GM18499 (cell line): ENCODE measurements at regions not wholly inside any gene's neighbourhood (a gene's known extent, or its start where the extent isn't known, plus 50 kb on each side); places are given as distances from the start of the nearest gene placed in this dataset.

Experiments used
- ATAC-seq: cut with Tn5 transposase; IDR thresholded peaks from one replicate; pipeline ENCODE4 v1.9.1; 2021; ENCODE audit warnings: moderate number of reproducible peaks; ENCODE audit not compliant: insufficient read depth, unreplicated experiment

DNA sequence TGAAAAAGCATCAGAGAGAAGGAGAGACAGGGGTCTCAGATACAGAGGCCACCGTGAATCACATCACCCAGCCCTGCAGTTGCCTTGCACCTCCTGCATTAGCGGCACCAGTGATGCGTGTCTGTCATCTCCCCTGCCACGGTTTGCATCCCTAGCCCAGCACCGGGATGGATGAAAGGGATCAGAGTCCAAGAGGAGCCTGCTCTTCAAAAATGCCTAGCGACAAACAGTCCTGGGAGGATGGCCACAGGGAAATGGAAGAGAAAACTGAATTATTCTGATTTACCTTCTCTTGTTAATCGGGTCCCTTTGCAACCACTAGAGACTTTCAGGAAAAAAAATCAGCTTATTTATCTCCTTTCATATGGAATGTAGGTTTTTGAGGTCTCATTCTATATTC is 495.6 kb upstream of the KIRREL3 start:
- ATAC-seq: no peak

DNA sequence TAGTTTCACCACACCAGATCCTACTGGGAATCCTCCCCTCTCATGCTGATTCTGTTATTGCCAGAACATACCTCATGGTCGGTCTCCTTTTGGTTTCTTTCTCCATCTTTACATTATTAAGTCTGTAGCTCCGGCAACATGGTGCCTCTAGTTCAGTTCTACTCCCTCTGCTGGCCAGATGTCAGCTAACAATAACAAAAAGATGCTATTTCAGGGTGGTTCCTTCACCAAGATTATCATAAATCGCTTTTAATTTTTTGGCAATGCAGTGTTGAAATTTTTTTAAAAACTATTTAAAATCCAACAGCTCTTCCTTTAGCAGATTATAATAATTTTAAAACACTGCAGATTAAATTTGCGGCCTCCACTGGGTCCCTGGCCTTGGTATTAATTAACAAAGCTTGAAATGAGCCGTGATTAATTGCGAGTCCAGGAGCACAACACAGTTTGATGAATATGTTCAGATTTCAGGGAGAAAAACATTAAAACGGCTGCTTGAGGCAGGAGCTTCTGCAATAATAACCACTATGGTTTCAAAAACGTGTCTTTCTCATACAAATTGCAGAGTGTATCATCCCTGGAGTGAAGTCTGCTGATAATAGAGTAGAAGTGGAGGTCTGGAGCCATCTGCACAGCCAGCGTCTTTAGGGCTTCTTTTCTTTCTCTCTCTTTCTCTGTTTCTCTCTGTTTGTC is 492.9 kb upstream of the KIRREL3 start:
- no peak for ATAC-seq

DNA sequence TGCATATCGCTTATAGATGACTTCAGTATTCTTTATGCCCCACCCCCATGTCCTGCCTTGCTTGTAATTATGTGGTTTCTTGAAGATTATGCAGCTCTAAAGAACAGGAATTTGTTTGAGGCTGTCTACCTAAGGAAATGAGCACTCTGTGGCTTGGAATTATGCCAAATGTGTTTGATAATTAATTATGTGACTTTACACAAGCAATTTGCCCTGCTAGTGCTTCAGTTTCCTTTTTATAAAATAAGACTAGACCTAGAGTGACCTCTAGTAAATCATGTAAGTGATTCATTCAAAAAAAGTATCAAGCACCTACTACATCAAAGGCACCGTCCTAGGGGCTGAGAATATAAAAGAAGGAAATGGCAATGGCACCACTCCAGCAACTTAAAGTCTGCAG is 491.5 kb upstream of the KIRREL3 start:
- ATAC-seq: no peak

DNA sequence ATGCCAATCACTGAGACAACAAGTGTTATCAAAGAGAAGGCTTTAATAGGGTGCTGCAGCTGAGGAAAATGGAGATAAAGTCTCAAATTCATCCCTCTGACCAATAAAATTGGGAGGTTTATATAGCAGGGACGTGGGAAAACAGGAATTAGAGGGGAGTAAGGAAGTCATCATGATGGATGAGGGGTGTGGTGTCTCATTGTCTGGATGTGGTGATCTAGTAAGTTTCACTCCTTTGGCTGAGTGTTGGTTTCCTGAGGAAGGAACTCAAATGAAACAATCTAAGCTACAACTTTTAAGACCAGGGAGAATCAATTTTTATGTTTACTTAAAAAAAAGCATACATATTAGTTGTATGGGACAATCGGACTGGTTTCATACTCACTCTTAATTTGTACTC is 491.0 kb upstream of the KIRREL3 start:
- no peak for ATAC-seq

DNA sequence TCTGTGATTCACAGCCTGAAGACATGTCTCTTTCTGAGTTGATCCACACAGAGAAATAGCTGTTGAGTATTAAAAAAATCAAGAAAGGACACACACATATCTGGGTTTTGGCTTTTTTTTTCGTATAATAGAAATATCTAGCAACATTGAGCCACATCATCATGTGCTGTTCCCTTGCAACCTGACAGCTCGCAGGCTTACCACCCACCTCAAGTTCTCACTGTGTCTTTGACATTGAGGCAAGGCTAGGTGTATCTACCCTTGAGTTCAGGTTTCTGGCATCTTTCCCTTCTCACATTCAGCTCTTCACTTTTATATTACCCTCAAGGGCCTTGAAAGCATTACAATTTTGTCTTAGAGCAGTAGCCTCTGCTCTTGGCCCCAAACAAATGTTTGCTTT is 490.3 kb upstream of the KIRREL3 start:
- no peak for ATAC-seq

DNA sequence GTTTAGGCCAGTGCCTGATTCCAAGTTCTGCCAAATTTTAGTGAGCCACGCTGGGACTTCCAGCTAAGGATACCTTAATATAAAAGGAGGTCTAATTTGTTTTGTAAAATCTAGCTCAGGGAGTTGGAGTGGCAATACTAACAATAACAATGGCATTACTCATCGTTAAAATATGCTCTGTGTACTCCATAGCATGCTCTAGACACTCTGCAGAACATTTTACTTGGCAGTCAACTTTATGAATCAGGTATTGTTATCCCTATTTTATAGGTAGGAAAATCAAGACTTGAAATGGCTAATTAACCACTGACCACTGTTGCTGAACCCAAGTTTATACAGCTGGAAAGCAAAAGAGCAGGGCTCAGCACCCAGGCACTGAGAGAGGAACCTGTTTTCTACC is 485.0 kb upstream of the KIRREL3 start:
- no peak for ATAC-seq

DNA sequence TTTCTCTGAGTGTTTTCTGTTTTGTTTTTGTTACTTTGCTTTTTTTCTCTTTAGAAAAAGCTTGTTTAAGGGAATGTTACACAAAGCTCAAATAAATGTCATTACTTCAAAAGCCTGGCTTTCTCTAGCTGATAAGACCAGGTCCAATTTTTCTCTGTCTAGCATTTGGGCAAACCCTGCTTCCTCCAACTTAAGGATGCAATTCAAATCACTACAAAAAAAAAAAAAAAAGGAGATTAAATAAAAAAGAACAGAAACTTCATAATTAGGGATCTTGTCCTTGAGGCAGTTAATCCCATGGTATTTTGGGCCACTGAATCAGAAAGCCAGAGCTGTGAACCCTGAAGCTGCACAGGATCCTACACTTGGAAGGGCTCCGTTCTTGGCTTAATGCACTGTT is 480.8 kb upstream of the KIRREL3 start:
- ATAC-seq: no peak

DNA sequence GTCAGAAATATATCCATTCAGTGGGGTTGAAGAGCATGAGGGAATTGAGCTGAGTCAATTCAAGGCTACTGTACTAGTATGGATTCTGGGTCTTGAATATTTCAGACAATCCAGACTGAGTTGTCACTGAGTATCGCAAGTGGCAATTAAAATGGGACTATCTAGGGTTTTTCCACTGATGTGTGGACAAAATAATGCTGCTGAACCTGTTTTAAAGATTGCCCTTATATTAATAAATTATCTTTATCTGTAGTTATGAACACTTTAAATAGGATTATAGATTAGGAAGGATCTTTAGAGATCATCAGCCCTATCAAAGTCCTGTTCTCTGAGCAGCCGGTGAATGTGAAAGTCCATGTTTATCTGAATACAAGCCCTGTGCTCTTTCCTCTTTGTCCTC is 478.3 kb upstream of the KIRREL3 start:
- no peak for ATAC-seq

DNA sequence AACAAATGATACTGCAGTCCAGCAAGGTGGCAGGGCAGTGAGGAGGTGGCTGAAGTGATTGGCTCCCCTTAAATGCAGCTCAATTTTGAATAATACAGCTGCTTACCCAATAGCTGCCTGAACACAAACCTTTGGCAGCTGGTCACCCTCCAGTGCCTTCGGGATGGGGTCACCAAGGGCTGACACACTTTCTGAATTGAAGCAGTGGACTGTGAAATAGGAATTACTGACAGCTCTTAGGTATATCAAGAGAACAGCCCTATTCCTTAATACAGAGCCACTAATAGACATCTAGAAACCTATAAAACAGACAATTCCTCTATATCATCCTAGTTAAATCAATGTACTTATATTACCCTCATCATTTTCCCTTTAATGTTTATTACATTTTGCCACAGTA is 474.2 kb upstream of the KIRREL3 start:
- no peak for ATAC-seq

DNA sequence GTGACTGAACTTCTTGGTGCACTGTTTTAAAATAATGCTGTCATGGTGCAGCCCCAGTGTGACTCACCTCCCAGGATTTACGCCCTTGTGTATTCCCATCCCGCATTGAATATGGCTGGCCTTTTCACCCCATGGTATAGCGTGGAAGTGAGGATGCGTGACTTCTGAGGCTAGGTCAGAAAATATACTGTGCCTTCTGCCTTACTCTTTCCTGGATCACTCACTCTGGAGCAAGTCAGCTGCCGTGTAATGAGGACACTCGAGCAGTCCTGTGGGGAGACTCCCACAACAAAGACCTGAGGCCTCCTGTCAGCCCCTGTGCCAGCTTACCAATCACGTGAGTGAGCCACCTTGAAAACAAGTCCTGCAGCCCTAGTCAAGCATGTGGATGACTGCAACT is 471.9 kb upstream of the KIRREL3 start:
- ATAC-seq: no peak

DNA sequence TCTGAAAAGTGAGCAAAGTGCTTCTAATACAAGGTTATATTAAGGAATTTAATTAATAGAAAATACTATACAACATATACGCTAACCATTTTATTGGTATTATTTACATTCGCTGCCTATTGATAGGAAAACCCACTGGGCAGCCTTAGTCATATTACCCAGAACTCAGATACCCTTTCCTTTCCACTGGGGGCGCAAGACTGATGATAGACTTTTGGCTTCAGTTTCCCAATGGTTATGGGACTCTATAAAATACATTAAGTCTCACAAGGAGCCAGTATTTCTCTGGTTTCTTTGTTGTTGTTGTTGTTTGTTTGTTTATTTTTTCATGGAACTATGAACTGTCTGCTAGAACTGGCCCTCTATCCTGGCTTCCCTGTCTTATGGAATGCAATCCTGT is 471.1 kb upstream of the KIRREL3 start:
- no peak for ATAC-seq

DNA sequence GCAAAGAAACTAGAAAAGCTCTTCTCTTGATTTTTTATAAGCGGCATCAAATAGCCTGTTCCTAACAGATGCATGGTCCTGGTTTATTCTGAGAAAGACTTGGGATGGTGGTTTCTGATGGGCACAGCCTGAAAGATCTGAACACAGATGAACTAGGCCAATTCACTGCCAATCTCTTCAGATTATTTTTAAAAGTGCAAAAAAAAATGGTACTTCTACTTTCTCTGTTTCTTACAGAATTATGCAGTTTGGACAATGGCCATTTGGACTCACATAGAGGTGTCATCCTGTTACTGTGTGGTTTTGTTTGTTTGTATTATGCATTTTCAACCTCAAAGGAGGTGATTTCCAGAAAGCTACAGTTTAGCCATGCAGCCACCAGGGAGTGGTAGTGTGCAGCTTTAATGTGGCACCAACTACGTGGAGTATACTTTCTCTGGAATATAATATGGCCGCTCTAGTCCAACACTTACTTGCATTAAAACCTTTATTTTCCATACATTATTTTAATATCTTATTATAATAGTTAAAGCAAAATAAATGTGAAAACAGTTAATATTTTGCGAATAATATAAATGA is 469.8 kb upstream of the KIRREL3 start:
- no peak for ATAC-seq

DNA sequence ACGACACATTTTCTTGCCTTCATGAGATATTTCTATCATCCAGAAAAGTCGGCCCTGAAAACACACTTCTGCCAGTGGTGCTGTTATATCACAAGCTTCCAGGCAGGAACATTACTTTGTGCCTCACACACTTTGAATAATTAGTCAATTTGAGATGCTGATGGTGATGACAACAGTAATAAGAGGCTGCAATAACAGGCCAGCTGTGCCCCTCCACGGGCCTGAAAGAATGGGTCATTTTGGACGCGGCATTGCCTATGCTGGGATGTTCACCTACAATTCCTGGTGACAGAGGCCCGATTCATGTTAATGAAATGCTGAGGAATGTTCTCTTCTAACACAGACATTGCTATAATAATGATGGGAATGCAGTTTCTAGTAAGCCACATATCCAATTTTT is 463.8 kb upstream of the KIRREL3 start:
- ATAC-seq: no peak

DNA sequence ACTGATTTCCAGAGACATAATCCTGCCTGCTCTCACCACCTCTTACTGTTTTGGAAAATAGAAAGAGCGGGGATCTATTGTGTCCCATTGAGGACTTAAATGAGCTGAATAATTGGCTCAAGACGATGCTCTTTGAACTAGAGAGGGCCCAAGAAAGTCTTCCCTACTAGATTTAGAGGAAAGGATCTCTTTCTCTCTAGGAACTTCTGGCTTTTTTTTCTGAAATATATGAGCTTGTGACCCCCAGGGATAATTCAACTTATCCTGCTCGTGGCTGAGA is 461.4 kb upstream of the KIRREL3 start:
- no peak for ATAC-seq

DNA sequence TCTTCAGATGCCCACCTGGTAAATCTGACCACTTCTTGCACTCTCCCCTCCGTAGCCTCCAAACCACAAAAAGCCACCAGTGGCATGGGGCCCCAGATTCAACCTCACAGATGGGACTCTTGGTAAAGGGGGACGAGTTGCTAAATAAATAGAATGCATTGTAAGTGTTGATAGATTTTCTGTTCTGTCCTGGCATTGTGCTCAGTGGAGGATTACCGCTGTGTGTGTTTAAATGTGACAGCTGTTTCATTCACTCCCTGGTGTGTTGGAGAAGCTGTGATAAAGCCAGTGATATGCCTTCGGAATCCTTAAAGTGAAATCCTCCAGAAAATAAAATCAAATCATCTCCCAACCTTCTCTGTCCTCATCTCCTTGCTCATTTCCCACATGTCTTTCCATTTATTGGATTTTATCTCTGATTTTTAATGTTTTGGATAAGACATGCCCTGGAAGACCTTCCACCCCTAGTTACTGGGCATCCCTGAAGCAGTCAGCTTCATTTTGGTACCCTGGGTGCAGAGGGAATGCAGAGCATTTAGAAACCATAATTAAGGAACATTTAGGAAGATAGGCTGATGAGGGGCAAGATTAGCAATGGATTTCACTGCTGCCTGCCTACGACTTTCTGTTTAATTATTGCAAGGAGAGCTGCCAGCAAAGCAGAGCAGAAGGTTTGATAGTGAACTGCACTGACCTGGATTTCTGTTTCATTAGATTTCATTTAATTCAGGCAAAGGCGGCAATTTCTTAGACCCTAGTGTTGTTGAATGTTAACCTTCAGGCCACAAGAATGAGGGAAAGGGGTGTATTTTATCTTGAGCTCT is 460.9 kb upstream of the KIRREL3 start:
- ATAC-seq: no peak

DNA sequence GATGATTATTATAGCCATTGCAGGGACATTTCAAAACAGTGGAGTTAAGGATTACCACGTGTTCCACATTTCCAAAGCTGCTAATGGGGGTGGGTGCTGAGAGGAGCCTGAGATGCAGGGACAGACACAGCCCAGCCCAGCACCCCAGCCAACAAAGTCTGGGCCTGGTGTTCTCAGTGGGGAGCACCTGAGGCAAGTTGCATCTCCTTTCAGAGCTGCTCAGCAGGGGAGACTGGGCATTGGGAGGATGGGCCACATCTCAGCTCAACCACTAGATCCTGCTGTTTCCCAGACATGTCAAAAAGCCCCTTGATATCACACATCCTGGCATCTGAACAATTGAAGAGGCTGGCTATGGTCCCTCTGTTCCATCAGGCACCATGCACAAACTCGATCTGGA is 458.0 kb upstream of the KIRREL3 start:
- no peak for ATAC-seq

DNA sequence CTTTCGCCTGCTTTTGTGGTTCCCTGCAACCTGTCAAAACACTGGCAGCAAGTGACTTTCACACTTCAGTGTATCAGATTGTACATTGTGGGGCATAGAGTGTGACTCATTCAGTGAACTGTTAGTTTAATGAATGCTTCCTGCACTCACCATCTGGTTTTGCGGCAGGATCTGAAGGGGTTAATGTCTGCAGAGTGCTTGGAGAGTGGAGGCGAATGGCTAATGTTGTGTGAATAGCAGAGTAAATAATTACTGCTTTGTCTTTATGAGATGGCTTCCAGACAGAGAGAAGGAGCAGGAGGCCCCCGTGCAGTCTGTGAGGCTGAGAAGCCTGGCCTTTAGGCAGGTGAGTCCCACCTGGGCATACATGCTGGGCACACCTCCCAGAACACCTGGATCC is 454.3 kb upstream of the KIRREL3 start:
- ATAC-seq: no peak

DNA sequence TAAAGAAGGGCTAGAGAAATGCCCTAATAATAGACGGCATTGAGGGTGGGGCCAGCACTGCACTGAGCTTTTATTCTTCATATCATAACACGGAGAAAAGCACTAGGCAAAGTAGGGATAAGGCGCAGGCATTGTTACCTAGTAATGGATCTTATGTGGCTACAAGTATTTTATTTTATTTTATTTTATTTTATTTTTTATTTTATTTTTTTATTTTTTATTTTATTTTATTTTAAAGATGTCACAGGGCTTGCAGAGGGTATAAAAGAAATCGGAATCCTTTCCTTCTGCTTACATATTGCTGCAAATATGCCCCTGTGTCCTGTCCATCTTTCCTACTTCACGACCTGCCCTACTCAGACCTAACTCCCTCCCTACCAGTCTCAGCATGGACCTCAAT is 452.0 kb upstream of the KIRREL3 start:
- ATAC-seq: no peak

DNA sequence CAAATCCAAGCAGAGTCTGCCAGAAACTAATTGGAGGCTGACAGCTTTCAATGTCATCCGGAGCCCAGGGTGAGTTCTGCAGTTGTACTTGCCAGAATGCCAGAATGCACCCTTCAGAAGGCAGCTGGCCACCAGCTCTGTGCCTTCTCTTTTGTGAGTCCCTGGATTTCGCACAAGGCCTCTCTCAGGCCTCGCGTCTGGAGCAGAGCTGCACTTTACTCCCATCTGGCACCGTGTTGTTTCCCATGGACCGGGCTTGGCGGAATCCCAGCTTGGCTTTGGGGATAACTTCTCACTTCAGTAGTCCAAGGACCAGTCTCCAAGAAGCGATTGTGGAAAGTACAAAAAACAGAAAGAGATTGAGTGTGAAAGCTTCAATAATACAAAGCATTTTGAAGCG is 451.3 kb upstream of the KIRREL3 start:
- ATAC-seq: no peak

DNA sequence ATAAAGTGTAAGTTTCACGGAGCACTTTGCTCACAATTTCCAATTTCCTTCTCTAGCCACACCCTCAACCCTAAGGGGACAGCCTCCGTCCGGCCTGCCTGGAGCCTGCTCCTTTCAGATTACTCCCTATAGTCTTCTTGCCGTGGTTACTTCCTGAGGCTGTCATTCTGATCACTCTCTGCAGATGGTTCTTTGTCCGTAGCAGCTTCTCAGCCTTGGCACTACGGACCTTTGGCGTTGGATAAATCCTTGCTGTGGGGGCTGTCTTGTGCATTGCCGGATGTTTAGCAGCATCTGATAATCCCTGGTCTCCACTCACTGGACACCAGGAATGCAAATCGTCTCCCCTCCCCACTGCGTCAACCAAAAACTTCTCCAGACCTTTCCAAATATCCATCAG is 447.5 kb upstream of the KIRREL3 start:
- no peak for ATAC-seq

DNA sequence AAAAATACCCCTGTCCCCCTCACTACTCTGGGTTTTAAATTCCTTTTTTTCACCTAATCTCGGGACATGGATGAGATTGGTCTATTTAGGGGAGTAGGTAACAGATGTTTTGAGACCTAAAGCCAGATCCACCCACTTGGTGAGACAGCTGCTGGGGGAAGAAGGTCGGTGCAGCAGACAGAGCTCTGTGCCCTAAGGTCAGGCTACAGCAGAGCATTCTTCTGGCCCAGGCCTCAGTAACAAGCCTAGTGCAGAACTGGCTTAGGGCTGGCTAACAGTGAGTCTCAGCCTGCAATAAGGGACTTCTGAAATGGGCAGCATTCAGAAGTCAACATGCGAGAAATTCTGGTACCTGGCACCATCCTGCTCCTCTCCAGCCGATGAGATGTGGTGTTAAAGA is 444.9 kb upstream of the KIRREL3 start:
- no peak for ATAC-seq

DNA sequence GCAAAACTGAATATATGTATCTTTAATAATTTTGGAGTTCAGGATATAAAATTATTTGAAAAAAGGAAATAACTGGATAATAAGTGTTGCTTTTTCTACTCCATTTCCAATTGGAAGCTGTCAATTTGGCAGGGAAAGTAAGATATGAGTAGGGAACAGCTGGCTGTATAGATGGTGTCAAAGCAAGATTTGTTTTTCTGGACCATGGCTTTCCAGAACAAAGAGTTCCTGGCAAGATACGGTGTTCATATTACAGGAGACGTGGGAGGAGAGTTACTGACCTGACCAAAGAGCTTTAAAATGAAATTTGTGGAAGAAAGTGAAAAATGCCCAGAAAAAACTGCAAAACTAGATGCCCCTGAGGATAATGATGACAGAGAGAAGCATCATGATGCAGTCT is 442.7 kb upstream of the KIRREL3 start:
- ATAC-seq: no peak
